Lung (tissue), 11 donors: ENCODE measurements at regions not wholly inside any gene's neighbourhood (a gene's known extent, or its start where the extent isn't known, plus 50 kb on each side); places are given as distances from the start of the nearest gene placed in this dataset.

Source experiments
- ATAC-seq: fragments of 200-7000 bp; cut with Tn5 transposase; one replicate; pipeline ENCODE4 v1.9.1; 2020; ENCODE audit warnings: moderate number of reproducible peaks; ENCODE audit not compliant: insufficient read depth, low FRiP score
- DNase-seq, 3 donors: peaks; one replicate each; pipeline ENCODE4 v3.0.0-alpha.2; 2013 to 2017
- H3K27ac ChIP-seq, 2 donors: one replicate each; pipeline ENCODE4 v1.5.1; 2013; ENCODE audit warnings: mild to moderate bottlenecking in 2 of 2, moderate library complexity in 2 of 2, control low read depth in 1 of 2, inconsistent platforms in 1 of 2, low read depth in 1 of 2, low read length in 1 of 2
- H3K27me3 ChIP-seq, 3 donors: one replicate each; pipeline ENCODE4 v1.5.1; 2013; ENCODE audit warnings: low read length in 2 of 3; ENCODE audit not compliant: control insufficient read depth in 3 of 3, insufficient read depth in 3 of 3
- H3K36me3 ChIP-seq, 4 donors: one replicate each; pipeline ENCODE4 v1.5.1; 2013; ENCODE audit warnings: low read length in 4 of 4, mild to moderate bottlenecking in 1 of 4, moderate library complexity in 1 of 4; ENCODE audit not compliant: control insufficient read depth in 4 of 4, insufficient read depth in 4 of 4
- H3K4me1 ChIP-seq, 5 donors: one replicate each; pipeline ENCODE4 v1.5.1; 2013; ENCODE audit warnings: low read length in 5 of 5, mild to moderate bottlenecking in 2 of 5, moderate library complexity in 1 of 5; ENCODE audit not compliant: control insufficient read depth in 5 of 5, insufficient read depth in 5 of 5
- H3K4me3 ChIP-seq: one replicate; pipeline ENCODE4 v1.5.1; 2013; ENCODE audit warnings: mild to moderate bottlenecking, control low read depth, moderate library complexity
- H3K9ac ChIP-seq, 2 donors: one replicate each; pipeline ENCODE4 v1.5.1; 2013; ENCODE audit warnings: low read length in 2 of 2, control low read depth in 1 of 2; ENCODE audit not compliant: insufficient read depth in 1 of 2
- H3K9me3 ChIP-seq, 4 donors: one replicate each; pipeline ENCODE4 v1.5.1; 2013; ENCODE audit warnings: low read length in 3 of 4, mild to moderate bottlenecking in 1 of 4, moderate library complexity in 1 of 4; ENCODE audit not compliant: control insufficient read depth in 4 of 4, insufficient read depth in 3 of 4
- CTCF ChIP-seq: IDR thresholded peaks from 2 replicates; pipeline ENCODE4 v1.5.1; 2012; ENCODE audit warnings: mild to moderate bottlenecking; ENCODE audit errors: control extremely low read depth, extremely low read depth
- WGBS, 2 donors: extraction: QIAGEN DNeasy Blood & Tissue Kit; methylation state at CpG; one replicate each; pipeline ENCODE4 v1.1.7; 2013; 5-methylcytosine and 5-hydroxymethylcytosine counted together
- donor health status: control.
- donor health status: control.
- donor health status: Bipolar disorder and iron deficiency.
- donor health status: healthy.
- donor health status: DM: yes; HTN: yes; CAD: no.

GRCh38 chr15:69869291-69869690, 228.4 kb downstream of the TLE3 start:
- ATAC-seq, result no peak
- Histone ChIP-seq H3K4me1 (peaks cover 0 to 32% (median 0%) of the 10 kb centered on the region in 5 donors), H3K27me3 (no peaks in the 10 kb centered on the region), H3K9ac (no peak overlapping the region), H3K4me3 (no peak overlapping the region), H3K27ac (no peak overlapping the region), H3K36me3 (no peaks in the 10 kb centered on the region), H3K9me3 (peaks cover 2 to 8% (median 7%) of the 10 kb centered on the region in 4 donors)
- TF ChIP-seq CTCF, result no peak
- WGBS, 2 donors, result 44 to 48% methylated on average over 2 of the region's 2 CpGs
- DNase-seq, result no peak

GRCh38 chr15:69869881-69870505, 227.7 kb downstream of the TLE3 start:
- DNase-seq (peak; percentile 66 to 93 (median 90)), ATAC-seq (no peak)
- H3K27ac ChIP-seq, result no peak overlapping the region
- no peak overlapping the region for H3K4me3 ChIP-seq
- H3K9ac ChIP-seq, result no peak overlapping the region
- H3K9me3 ChIP-seq, result peaks cover 2 to 10% (median 8%) of the 10 kb centered on the region in 4 donors
- WGBS, 2 donors, result 87 to 91% methylated on average over 9 of the region's 9 CpGs
- no peak for TF ChIP-seq CTCF
- H3K36me3 ChIP-seq, result no peaks in the 10 kb centered on the region
- peaks cover 0 to 32% (median 0%) of the 10 kb centered on the region in 5 donors for H3K4me1 ChIP-seq
- H3K27me3 ChIP-seq, result no peaks in the 10 kb centered on the region

GRCh38 chr15:69871511-69872134, 226.1 kb downstream of the TLE3 start:
- H3K4me3 ChIP-seq, result no peak overlapping the region
- H3K27me3 ChIP-seq, result no peaks in the 10 kb centered on the region
- ATAC-seq (no peak), DNase-seq (peak in 1 of 3 donors; percentile 40)
- peaks cover 0 to 37% (median 0%) of the 10 kb centered on the region in 5 donors for H3K4me1 ChIP-seq
- H3K27ac ChIP-seq, result no peak overlapping the region
- no peak for TF ChIP-seq CTCF
- no peaks in the 10 kb centered on the region for H3K36me3 ChIP-seq
- WGBS, 2 donors, result 73 to 80% methylated on average over 7 of the region's 7 CpGs
- H3K9me3 ChIP-seq, result peaks cover 2 to 10% (median 8%) of the 10 kb centered on the region in 4 donors
- no peak overlapping the region for H3K9ac ChIP-seq
